Stimulated activated CD8-positive, alpha-beta memory T cell treated with anti-CD3 and anti-CD28 coated beads, Interleukin-4, amount 100 ng/mL, for 24 hours (primary cell): ENCODE measurements at regions not wholly inside any gene's neighbourhood (a gene's known extent, or its start where the extent isn't known, plus 50 kb on each side); places are given as distances from the start of the nearest gene placed in this dataset.

ENCODE experiments used
- DNase-seq: peaks from one replicate; pipeline ENCODE4 v3.0.0-alpha.2; 2020; ENCODE audit warnings: low read depth

DNA sequence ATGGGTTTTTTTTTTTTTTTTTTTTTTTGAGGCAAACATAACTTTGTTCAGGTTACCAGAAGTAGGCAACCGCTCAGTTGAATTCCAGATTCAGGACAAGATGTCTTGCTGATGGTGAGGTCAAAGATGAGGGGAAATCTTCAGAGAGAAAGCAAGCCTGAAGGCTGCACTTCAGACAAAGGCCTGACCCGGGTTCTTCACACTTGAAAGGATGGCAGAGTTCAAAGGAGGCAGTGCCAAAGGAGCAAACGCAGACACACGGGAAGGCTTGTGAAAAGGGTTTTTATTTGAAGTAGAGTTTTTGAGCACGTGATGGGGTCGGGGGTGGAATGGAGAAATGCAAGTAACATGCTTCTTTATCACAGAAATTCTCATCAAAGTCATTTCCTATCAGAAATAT lies 960.2 kb upstream of the EEF2KMT start:
- DNase-seq: no peak

DNA sequence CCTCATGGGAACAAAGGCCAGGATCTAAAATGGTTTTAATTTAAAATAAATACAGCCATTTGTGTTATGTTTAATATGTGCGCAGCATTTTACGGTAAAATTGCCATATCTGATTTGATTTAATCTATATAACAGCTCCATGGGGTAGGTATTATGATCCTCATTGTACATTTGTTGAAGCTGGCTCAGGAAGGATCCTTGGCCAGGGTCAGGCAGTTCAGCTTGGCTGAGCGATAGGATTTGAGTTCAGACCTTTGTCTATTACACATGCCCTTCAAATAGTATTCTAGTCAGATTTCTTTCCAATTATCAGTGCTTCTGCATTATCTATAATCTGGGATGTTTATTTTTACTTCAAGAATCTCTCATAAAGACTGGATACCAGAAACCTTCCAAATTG lies 950.4 kb upstream of the EEF2KMT start:
- DNase-seq: no peak

DNA sequence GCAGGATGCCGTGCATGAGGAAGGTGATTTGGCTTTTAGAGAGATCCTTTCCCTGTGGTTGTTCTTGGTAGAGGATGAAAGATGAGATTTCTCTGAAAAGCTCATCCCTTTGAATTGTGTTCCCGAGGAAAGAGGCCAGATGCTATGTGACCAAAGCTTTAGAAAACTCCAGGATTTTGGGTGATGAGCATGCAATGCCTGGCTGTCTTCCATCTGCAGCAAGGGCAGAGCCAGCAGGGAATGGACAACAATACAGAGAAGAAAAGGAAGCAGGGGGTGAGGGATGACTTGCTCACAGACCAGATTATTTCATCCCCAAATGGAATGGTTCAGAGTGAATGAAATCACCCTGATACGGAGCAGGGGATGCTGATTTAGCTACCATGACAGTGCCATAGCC lies 949.7 kb upstream of the EEF2KMT start:
- no peak for DNase-seq

DNA sequence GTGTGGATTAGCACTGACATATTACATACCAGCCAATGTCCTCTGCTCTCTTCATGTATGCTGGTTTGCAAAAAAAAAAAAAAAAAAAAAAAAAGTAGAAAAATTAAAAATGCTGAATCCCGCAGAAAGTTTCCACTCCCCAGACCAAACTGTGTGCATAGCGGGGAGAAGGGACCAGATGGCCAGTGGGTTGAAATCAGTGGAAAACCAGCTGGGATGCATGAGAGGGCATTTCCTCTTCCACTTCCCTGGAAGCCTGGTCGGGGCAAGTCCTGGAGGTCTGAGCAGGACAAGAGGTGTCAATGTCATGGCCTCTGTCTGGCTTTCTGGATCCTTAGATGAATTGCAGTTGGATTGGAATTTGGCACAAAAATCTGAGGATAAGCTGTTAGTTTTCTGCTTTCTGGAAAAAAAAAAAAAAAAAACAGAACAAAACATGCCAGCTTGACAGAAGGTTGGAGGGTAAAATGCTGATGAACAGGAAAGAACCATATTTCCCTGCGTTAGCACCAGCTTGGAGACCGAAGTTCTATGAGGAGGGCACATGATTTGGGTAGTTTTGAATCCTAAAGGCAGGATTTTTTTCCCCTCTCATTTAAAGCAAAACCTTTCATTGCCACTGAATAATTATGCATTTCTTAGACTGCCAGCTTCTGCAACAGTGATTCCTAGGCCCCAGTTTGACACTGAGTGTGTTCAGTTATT lies 941.5 kb upstream of the EEF2KMT start:
- DNase-seq: no peak

GRCh38 chr16:6035161-6035560 lies 937.6 kb upstream of the EEF2KMT start:
- DNase-seq: no peak

GRCh38 chr16:6034511-6034910 lies 936.9 kb upstream of the EEF2KMT start:
- DNase-seq: no peak

DNA sequence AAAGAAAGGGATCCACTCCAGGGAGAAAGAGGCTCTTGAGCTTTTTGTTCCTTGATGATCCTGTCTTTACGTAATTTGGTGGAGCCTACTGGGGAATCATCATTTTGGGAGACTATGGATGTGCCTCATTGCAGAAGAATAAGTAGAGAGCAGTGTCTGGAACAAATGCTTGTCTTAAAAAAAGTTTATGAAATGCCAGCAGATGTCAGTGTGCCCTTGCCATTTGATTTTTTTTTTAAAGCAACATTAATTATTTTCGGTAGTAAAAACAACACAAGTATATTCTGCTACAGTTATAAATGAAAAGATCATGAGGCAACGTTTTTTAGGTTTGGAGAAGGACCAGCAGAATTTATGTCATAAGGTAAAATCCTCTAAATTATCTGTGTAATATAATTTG lies 934.8 kb upstream of the EEF2KMT start:
- no peak for DNase-seq

DNA sequence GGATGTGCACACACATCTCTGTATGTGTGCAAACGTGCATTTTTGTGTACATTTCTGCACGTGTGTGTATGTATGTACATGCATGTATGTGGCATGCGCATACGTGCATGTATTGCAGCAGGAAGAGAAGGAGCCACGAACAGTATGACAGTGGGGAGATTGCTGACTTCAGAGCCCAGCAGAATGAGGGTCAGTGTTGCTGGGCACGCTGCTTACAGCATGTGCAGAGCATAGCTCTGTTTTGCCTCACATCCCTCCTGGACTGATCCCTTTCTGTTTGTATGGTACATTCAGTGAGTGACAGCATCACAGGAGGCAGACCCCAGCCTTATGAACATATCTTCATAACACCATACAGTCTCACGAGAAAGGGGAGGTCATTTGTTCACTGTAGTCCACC lies 934.0 kb upstream of the EEF2KMT start:
- no peak for DNase-seq

DNA sequence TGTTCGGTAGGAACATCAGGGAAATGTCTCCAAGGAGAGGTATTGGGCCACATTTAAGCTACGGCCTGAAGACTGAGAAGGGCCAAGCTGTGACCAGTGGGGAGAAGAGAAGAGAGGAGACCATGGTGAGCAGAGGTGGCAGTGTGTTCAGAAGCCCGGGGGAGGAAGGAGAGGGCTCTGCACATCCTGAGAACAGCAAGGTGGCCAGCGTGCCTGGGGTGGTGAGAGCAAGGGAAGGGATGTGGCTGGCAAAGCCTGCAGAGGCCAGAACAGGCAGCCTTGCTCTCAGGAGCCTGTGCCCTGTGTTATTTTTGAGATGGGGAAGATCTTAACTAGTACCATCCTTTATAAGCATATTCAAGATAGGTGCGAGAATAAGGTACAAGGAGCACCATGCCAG lies 933.5 kb upstream of the EEF2KMT start:
- no peak for DNase-seq

GRCh38 chr16:6027733-6028132 lies 930.1 kb upstream of the EEF2KMT start:
- no peak for DNase-seq

GRCh38 chr16:6023449-6023848 lies 925.9 kb upstream of the EEF2KMT start:
- no peak for DNase-seq

DNA sequence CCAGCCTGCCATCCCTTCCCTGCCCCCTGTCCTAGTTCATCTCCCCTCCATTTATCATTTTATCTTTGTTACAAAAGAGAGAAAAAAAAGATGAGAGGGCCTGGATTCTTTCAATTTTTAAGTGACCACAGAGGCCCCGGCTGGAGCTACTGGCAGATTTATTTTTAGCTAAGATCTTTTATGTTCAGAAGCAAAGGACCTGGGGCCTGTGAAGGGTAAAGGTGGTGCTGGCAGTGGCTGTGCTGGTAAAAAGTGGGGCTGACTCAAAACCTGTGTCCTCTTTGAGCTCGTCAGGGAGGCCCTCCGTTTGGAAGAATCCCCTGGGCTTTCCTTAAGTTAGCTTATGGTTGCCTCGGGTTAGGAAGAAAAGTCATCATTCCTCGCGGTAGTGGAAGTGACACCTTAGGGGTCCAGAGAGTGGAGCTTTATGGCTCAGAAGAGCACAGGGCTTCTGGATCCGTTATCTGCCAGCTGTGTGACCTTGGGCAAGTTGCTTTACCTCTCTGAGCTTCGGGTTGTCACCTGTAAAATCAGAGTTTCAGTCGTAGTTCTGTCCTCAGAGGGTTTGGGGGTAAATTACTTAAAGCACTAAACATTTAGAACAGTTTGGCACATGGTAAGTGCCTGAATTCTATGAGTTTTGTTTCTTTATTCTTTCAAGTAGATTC lies 923.8 kb upstream of the EEF2KMT start:
- no peak for DNase-seq

DNA sequence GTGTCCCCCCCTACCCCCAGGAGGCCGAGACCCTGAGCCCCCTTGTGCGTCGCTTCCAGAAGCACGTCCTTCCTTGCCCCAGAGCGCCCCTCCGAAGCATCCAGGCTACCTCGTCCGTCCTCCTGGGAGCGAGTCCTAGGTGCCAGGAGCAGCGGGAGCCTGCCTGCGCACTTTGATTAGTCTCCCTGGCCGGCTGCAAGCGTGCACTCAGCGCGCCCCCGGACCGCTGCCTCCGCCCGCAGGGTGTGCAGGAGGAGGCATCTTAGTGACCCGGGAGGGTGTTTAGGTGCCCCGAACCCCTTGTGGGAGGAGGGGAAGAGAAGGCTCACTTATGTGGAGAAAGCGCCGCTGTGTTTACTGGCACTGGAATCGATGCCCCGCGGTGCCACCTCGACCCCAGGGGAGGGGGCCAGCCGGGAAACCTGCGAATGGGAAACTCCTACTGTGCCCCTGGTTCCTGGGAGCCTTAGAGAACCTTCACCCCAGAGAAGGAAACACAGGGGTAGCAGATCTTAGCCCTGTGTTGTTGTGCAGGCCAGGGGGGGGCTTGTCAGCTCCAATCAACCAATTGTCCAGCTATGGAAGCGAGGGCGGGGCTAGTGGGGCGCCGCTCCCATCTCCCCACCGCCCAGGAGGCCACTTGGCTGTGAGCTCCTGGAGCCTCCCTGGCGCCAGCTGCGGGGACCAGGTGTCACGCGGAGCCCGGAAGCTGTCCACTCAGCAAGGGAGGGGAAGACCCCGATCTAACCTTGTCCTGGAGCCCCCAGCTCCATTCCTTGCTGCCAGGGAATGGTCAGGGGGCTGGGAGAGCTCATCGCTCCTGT lies 922.8 kb upstream of the EEF2KMT start:
- DNase-seq: no peak

DNA sequence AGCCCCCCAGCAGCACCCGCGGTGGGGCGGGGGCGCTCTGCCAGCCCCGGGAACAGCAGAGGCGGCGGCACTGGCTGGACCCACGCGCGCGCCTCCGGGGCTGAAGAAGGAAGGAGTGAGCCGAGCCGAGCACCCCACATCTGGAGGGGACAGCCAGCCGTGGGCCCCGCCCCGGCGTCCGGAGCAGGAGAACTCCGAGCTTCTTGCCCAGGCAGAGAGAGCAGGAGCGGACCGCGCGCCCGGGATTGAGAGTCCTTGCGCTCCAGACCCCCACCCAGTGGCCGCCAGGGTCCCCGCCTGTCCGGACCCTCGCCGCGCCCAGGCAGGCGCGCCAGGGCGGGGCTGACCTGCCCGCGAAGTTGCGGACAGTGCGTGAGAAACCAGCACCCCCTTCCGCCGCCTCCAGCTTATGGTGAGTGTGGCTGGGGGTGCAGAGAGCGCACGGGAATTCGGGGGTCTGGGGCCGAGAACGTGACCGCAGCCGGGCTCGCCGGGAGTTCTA lies 921.9 kb upstream of the EEF2KMT start:
- no peak for DNase-seq

- DNase-seq: no peak
These were observed 921.4 kb upstream of the EEF2KMT start for GRCh38 chr16:6018848-6019489.

GRCh38 chr16:6016530-6017184 lies 919.1 kb upstream of the EEF2KMT start:
- DNase-seq: no peak

DNA sequence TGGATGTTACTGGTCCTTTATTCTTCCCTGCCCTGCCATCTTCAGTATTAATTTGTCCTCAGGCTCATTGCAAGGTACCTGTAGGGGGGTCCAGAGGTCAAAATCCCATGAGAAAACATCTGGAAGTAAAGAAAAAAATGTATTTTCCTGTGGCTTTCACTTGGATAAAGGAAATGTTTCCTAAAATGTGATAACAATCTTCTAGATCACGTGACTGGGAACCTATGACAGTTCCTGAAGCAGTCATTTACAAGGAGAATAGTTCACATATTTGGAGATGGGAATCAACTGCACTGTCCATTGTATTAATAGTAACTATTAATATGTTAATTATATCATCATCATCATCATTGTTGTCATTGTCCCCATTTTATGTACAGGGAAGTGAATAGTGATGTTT lies 915.1 kb upstream of the EEF2KMT start:
- no peak for DNase-seq

DNA sequence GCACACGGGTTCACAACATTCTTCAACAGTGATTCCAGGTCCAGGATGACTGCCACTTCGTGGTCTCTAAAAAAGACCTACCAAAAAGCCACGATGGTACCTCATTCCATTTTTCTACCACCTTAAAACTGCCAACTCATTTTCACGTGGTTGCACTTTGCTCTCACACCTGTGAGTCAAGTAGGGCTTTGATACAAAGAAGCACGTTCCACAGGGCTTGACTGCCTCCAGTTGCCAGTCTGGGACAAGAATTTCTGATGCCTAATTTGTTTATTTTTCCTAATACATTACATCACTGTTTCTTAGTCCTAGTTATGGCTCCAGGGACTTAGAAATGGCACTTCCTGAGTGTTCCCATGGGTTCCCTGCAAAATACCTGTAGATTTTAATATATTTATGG lies 911.6 kb upstream of the EEF2KMT start:
- DNase-seq: no peak

GRCh38 chr16:6008670-6009069 lies 911.1 kb upstream of the EEF2KMT start:
- DNase-seq: no peak

GRCh38 chr16:5993356-5993755 lies 895.8 kb upstream of the EEF2KMT start:
- no peak for DNase-seq

DNA sequence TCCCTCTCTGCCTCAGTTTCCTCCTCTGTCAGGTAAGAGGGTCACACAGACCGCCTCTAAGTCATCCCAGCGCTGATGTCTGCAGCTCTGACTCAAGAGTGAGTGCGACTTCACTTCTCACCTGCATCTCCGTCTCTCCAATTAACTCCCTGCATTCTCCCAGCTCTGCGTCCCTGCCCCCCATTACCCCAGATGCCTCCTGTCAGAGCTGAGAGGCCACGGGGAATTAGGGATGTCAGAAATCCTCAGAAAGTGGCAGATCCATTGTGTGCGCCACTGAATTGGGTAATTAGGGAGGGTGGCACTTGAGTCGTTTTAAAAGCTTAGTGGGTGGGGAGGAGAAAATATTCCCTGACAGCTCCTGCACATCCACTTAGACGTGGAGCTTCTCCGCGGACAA lies 885.4 kb upstream of the EEF2KMT start:
- DNase-seq: no peak
